ENCODE measurements at regions not wholly inside any gene's neighbourhood (a gene's known extent, or its start where the extent isn't known, plus 50 kb on each side); places are given as distances from the start of the nearest gene placed in this dataset.
"Not testable (repeated sequence)": the region's sequence is repeated elsewhere in the genome, so short reads cannot be mapped to it uniquely, and the experiment has no call there.

DNA sequence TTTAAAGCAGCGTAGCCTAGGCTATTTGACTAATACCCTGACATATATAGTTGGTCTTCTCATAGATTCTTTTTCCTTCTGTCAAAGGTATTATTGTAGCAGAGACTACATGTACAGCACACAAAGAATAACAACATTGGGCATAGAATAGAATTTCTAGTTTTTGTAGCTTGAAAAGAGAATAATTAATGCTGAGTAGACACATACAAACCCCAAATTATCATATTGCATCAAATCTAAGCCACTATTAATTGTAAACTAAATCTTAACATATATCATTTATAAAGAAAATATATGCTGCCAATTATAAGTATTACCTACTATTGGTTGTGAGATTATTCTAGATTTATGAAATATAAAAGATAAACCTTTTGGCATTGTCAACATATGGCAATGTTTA, 574.5 kb downstream of the SLCO4C1 start:
- DNase-seq = no peak

DNA sequence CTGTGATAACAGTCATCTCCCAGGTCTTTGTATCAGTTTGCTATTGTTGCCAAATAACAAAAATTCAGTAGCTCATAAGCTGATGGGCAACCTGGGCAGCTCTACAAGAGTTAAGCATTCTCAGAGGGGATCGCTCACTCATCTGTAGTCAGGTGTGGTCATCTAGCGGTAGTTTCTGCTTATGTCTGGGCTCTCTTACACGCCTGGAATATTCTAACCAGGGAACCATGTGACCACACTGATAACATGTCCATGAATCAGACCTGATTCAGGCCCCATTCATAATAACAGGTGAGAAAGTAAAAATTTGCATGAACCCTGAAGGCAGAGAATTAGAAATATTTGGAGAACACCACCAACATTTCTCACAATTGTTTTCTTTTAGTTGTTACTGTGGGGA, 576.1 kb downstream of the SLCO4C1 start:
- DNase-seq = no peak

DNA sequence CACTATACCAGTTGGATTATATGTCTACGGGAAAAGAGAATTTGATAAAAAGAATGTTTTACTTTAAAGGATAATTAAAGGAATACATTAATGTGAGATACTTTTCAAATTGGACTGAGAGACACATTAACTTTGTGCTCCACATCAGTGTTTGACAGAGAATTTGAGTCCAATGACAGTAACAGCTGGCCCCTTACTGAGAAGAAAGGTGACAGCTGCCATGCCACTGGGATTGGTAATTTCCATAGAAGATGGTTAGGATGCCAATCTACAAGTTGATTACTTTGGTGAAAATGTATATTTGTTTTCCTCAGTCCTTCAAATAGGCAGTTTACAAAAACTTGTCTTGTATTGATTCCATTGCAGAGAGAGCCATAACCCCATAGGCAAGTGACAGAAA, 578.4 kb downstream of the SLCO4C1 start:
- no peak for DNase-seq

DNA sequence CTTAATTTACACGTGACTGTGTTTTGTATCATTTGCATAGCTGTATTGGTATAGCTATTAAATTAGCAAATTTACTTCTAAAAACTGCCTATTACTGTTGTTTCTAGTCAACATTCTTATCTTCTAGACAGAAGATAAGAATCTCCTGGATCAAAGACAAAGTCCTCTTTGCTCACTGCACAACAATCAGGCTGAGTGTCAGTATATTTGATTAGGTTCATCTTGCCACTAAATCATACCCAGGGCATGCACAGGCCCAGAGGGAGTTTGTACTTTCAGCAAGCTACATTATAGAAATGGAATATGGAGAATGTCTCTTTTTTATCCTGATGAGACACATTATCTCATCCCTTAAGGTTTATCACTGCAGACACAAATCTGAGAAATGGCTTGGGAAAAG, 579.1 kb downstream of the SLCO4C1 start:
- no peak for DNase-seq

DNA sequence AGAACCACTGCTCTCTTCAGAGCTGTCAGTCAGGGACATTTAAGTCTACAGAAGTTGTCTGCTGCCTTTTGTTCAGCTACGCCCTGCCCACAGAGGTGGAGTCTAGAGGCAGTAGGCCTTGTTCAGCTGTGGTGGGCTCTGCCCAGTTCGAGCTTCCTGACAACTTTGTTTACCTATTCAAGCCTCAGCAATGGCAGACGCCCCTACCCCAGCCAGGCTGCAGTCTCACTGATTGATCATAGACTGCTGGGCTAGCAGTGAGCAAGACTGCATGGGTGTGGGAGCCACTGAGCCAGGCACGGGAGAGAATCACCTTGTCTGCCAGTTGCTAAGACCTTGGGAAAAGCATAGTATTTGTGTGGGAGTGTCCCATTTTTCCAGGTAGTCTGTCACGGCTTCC, 580.3 kb downstream of the SLCO4C1 start:
- DNase-seq = not testable (repeated sequence)

DNA sequence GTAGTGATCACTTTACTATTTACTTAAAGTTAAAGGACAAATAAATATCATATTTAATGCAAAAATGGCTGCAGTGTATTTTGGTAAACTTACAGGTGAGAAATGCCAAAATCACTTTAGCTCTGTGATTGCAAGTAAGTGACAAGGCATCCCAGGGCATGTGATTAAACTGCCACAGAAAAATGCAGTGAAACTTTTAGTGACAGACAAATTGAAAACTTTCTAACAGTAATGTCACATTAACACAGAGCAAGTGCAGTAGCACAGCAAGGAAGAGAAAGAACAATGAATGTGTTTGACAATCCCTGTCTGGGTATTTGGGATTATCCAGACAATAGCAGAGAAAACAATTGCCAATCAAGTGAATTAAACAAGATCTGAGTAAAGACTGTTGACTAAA, 606.8 kb downstream of the SLCO4C1 start:
- DNase-seq = no peak

DNA sequence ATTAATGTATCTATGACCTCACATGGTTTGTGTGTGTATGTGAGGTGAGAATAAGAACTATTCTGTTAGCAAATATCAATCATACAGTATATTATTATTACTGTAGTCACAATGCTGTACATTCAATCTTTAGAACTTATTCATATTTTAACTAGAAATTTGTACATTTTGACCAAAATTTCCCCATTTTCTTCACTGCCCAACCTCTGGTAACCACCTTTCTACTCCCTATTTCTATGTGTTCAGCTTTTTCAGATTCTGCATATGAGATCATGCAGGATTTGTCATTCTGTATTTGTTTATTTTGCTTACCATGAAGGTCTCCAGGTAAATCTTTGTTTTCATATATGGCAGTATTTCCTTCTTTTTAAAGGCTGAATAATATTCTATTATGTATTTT, 607.9 kb downstream of the SLCO4C1 start:
- DNase-seq = no peak

DNA sequence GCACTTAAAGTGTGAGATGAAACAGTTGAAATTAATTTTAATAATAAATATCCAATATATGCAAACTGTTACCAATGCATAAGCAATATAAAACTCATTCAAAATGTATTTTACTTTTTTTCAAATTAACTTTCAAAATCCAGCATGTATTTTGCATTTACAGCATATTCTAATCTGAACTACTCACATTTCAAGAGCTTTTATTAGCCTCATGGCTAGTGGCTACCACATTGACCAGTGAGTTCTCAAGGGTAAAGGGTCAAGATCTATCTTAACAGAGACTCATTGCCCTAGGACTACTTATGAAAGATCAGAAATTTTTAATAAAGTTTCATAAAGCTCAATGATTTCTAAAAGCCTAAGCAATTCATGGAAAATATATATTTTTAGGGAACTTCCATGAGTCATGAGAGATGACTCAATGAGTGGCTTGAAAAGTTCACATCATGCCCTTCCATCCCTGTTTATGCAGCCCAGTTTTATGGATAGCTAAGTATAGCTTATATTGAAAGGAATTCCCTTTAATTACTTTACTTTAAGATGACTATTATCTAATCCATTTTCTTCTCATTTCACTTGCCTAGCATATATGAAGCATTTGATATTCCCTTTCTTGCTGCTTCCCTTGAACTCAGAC, 608.6 kb downstream of the SLCO4C1 start:
- no peak for DNase-seq

DNA sequence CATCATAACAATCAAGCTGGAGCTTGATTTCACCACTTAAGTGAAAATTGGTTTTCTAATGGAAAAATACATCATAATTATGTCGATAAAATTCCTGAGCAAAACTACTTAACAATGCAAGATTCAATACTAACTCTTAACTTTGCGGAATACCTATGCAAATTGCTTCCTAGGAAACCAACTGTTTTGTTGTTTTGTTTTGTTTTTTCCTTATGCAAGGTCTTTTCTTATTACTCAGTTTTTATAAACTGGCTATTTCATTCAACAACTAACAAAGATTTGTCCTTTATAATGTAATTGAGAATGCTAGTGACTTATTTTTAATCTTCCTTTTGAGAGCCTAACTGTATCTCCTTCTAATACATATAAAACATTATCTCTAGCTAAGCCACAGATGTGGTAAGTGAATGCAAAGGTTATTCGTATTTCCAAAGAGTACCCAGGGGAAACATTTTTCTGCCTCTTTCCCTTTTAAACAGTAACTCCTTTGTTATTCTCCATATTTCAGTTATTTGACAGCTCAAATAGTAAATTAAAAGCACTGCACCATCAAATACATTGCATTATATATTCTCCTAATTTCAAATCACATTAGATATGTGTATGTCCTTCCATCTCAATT, 609.4 kb downstream of the SLCO4C1 start:
- no peak for DNase-seq

DNA sequence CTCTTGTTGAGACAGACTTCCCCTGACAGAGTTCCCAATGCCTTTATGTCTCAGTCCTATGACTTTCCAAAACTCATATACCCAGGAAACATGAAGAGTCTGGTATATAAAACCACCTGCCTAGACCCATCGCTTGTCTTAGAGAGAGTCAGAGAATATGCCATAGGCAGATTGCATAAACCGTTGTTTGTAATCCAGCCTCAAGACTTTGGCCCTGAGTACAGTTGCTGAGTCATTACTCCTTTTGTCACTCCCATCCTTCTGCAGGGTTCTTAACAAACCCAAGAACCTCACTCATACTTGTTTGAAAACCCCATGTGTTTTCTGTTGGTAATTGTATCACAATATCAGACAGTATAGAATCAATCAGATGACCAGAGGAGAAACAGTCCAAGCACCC, 616.3 kb downstream of the SLCO4C1 start:
- DNase-seq = no peak

DNA sequence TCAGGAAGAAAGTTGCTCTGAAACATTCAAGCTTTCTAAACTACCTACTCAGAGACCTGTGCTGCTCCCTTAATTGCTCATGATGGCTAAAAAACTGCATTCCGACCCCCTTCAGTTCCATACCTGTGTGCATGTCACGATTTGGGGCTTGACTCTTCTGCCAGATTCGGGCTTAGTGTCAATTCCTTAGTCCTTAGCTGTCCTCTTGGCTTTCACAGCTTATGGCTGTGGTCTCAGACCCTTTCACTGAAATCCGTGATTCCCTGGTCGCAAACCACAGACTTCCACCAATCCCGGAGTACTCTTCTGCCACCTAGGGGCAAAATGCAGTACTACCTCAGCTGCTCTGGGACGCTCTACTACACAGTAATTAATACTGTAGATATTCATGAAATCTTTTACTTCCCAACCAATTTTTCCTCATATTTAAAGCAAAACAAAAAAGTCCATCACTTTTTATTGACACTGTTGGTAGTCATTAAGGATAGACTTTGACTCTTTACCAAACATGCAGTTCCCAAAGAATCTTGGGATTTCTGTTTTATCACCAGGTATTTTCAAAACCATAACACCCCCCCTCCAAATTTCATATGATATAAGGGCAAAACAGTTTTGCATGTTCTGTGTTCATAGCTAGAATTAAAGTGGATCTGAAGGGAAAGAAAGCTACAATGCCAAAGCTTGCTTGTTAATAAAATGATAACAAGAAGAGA, 617.4 kb downstream of the SLCO4C1 start:
- DNase-seq = peak; percentile 56

DNA sequence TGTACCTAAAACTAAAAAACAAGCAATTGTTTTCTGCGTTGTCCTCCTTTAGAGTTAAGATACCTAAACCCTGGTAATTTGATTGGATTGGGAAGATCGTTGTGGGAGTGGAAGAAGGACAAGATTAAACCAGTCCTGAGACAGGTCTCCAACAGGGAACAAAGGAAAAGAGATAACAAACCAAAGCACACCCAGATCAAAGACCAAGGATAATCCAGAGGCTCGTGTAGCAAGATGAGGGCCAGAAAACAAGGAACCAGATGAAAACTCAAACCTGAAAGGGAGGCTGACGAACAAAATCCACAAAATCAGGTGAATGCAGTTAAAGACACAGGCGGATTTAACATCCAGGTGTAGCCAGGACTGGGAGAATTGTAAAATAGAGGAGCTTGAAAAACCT, 618.1 kb downstream of the SLCO4C1 start:
- DNase-seq = no peak

DNA sequence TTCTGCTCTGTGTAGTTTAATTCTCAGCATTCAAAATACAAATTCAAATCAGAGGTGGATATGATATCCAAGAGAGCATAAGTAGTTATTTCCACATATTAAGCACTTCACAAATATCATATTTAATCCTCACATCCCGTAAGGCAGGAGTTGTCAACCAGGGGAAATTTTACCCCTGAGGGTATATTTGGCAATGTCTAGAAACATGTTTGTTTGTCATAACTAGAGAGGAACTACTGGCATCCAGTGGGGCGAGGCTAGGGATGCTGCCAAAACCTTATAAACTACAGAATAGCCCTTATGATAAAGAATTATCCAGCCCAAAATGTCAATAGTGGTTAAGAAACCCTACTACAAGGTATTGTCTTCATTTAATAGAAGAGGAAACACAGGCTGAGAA, 619.4 kb downstream of the SLCO4C1 start:
- no peak for DNase-seq

DNA sequence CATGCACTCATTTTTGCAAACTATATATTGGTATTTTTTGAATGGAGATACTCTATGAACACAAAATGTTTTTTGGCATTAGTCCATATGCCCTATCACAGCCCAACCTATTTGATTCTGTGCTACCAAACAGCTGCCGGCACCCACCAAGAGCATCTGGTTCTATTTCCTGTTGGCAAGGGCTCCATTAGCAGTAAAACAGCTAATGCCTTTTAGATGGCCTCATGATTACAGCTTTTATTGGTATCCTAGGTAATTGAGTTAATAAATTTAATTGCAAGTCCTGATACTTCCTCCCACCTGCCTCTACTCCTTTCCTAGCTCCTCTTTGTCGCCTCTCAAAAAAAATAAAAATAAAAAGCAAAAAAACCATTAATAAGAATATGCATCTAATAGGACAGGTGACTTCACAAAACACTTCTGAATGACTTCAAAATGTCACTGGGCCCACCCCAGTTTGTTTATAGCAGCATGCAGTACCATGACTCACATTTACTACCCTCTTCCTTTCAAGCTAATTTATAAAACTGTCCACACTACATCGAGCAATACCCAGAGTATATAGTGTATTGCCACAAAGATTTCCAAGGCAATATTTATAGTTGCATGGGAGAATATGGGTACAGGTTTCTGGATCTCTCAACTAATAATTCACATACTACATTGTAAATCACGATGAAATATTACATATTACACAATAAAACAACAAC, 620.4 kb downstream of the SLCO4C1 start:
- peak; percentile 35 for DNase-seq

DNA sequence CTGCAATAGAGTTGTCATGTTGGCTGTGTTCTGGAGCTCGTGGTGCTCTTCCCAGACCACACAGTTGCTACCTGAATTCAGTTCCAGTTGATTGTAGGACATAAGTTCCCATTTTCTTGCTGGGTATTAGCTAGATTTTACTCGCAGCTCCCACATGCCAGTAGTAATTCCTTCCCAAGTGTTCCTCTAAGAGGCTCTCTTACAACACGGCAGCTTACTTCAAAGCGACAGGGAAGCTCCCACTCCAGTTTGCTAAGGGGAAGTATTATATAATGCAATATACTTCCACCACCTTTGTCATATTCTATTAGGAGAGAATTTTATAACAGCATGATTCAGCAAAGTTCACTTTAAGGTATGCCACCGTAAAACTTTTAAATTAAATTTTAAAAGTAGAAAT, 623.0 kb downstream of the SLCO4C1 start:
- no peak for DNase-seq

DNA sequence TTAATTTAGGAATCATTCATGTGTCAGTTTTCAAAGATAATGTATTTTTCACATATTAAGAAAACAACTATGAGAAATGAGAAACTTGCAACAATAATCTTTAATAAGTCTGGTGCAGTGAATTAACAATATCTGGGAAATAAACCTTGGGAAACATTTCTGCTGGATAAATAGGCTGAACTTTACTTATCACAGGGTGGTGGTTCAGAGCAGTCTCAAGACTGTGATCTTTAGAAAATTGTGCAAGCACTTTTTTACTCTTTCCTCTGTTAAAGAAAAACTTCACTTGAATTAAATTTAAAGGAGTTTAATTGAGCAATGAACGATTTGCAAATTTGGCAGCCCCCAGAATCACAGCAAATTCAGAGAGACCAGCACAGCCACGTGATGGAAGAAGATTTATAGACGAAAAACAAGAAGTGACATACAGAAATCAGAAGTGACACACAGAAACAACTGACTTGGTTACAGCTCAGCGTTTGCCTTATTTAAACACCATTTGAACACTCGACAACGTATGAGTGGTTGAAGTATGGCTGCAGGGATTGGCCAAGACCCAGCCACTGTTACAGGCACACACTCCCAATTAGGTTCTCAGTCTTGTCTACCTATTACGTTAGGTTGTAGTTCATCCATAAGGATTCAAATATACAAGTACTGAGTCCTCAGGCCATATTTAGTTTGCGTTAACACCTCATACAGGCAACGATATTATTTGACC, 631.9 kb downstream of the SLCO4C1 start:
- DNase-seq = no peak

DNA sequence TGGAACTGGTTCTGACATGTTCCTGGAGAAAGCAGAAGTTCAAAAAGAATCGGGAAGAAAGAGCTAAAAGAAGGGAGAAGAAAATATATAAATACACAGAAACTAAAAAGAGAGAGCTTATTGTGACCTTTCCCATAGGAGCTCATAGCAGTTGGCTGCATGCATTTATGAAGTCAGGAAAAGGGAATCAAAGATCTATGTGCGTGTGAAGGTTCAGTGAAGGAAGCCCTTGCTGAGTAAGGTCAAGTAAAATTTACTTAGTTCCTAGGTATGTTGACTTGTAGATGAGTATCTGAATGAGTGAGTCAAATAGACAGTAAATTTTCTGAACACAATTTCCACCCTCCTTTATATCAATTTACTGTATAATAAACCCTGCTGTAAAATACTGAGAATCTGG, 632.5 kb downstream of the SLCO4C1 start:
- no peak for DNase-seq

DNA sequence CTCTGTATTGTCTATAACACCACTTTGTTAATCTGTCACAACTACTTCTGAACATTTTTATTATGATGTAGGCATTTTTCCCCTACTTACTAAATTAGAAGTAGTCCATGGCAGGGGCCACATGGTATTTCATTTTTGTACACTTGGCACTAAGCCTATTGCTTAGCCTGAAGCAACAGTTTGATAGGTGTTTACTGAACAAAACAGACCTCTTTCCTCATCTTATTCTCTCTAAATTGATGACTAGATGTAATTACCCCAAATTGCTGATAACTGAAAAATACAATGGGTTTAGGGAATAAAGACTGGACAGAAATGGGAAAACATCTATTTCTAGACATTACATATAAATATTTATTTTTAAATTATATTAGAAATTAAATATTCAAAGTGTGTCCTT, 633.8 kb downstream of the SLCO4C1 start:
- DNase-seq = no peak

DNA sequence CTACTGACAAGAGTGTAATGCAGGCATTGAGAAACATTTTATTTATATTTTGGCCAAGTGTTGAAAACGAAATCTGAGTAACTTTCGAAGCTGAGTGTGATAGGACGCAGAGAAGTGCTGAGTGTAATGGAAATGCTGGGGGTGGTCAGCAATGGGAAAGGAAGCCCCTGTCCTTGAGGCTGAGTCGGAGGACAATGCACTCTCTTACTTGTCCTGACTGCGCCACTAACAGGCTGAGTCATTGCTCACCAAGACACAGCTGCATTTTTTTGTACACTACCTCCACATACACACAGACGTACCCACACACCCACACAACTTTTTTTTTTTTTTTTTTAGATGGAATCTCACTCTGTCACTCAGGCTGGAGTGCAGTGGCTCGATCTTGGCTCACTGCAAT, 637.7 kb downstream of the SLCO4C1 start:
- DNase-seq = no peak

DNA sequence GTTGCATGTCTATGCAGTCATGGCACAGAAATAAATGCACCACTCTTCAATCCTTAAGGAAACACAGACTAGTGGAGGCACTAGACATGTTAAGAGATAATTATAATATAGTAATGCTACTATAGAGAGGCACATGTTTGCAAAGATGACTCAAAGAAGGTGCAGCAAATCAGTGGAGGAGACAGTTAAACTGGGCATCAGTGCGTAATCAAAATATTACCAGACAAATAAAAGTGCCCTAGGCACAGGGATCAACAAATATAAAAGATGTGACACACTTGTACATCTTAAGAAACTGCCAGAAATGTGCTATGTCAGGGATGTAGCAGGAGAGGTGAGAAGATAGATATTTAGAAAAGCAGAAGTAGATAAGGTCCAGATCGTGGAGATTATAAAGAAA, 642.1 kb downstream of the SLCO4C1 start:
- DNase-seq = no peak

DNA sequence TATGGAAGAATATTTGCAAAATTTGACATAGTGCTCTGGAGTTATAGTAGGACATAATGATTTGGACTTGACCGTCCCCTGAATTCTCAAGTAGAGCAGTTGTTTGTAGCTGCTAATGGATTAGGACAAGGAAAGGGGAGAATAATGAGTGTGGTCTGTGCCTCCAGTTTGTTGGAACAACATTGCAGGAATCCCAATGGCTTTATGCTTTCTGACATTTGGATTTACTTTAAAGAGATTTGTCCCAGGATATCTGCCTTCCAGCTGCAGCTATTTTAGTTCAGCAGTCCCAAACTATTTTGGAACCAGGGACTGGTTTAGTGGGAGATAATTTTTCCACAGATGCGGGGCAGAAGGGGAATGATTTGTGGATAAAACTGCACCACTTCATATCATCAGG, 648.2 kb downstream of the SLCO4C1 start:
- DNase-seq = no peak

DNA sequence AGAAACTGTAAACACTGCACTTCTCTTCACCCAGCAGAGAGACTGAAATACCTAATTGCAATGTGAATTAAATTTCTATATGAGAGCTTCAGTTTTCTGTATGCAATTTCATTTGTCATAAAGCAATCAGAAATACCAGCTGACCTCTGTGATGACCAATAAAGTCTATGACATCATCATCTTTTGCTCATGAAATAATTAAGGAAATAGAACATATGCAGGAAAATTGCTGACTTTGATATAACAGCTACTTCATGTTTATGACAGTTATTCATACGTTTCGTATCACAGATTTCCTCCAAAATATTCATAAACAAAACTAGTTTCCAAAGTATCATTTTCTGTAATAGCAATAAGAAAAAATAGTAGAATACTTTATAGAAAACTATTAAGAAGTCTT, 652.3 kb downstream of the SLCO4C1 start:
- DNase-seq = no peak

DNA sequence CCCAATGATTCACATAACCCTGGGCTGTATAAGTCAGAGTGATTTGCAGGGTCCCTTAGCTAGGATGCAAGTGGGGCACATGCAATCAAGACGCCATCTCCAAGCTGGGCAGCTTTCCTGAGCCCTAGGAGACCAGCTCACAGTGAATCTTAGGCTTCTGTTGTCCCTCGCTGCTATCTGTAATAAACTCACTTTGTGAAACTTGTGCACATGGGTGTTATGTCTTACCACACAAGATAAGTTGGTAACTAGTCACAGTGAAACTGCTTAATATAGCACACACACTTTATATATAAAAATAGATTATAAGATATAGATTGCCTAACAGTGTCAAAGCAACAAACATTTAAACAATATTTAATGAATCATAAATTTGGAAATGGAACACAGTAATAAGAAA, 658.5 kb downstream of the SLCO4C1 start:
- DNase-seq = no peak
